GM23248 (cell line): ENCODE measurements at regions not wholly inside any gene's neighbourhood (a gene's known extent, or its start where the extent isn't known, plus 50 kb on each side); places are given as distances from the start of the nearest gene placed in this dataset.

Experiments
- DNase-seq: peaks from one replicate; pipeline ENCODE4 v3.0.0-alpha.2; 2015
- H2AFZ ChIP-seq: fragments of 200-600 bp; sonication (generic); 2 replicates; pipeline ENCODE4 v1.6.1; 2016; ENCODE audit warnings: antibody characterized with exemption
- H3F3A ChIP-seq: fragments of 200-600 bp; sonication (generic); 2 replicates; pipeline ENCODE4 v1.6.1; 2016; ENCODE audit warnings: mild to moderate bottlenecking, antibody characterized with exemption, mixed run types; ENCODE audit not compliant: insufficient read depth
- H3K27ac ChIP-seq: fragments of 200-600 bp; sonication (generic); 2 replicates; pipeline ENCODE4 v1.5.1; 2016; ENCODE audit warnings: mild to moderate bottlenecking
- H3K27me3 ChIP-seq: fragments of 200-600 bp; sonication (generic); replicated peaks from 2 replicates; pipeline ENCODE4 v1.6.1; 2016; ENCODE audit warnings: mild to moderate bottlenecking; ENCODE audit not compliant: insufficient read depth
- H3K36me3 ChIP-seq: fragments of 200-600 bp; sonication (generic); 2 replicates; pipeline ENCODE4 v1.6.1; 2016; ENCODE audit warnings: low read depth, mild to moderate bottlenecking
- H3K4me1 ChIP-seq: fragments of 200-600 bp; sonication (generic); 2 replicates; pipeline ENCODE4 v1.6.1; 2016; ENCODE audit warnings: mild to moderate bottlenecking; ENCODE audit not compliant: insufficient read depth
- H3K4me2 ChIP-seq: fragments of 200-600 bp; sonication (generic); one replicate; pipeline ENCODE4 v1.6.1; 2016; ENCODE audit warnings: mild to moderate bottlenecking; ENCODE audit not compliant: unreplicated experiment
- H3K4me3 ChIP-seq: fragments of 200-600 bp; sonication (generic); 2 replicates; pipeline ENCODE4 v1.5.1; 2016; ENCODE audit warnings: mild to moderate bottlenecking
- H3K79me2 ChIP-seq: fragments of 200-600 bp; sonication (generic); 2 replicates; pipeline ENCODE4 v1.6.1; 2016; ENCODE audit warnings: mild to moderate bottlenecking; ENCODE audit not compliant: insufficient read depth
- H3K9ac ChIP-seq: fragments of 200-600 bp; sonication (generic); 2 replicates; pipeline ENCODE4 v1.6.1; 2016; ENCODE audit warnings: mild to moderate bottlenecking
- H3K9me2 ChIP-seq: fragments of 200-600 bp; sonication (generic); 2 replicates; pipeline ENCODE4 v1.6.1; 2016; ENCODE audit warnings: mixed run types, mild to moderate bottlenecking, moderate library complexity; ENCODE audit not compliant: insufficient read depth
- H3K9me3 ChIP-seq: fragments of 200-600 bp; sonication (generic); one replicate; pipeline ENCODE4 v1.6.1; 2017; ENCODE audit warnings: low read depth
- H4K20me1 ChIP-seq: fragments of 200-600 bp; sonication (generic); 2 replicates; pipeline ENCODE4 v1.6.0; 2016; ENCODE audit not compliant: insufficient read depth
- EZH2 ChIP-seq: fragments of 200-600 bp; sonication (generic); IDR thresholded peaks from 2 replicates; pipeline ENCODE4 v1.6.1; 2018; ENCODE audit warnings: antibody characterized with exemption, mild to moderate bottlenecking; ENCODE audit not compliant: insufficient read depth, poor library complexity, severe bottlenecking
- EZH2phosphoT487 ChIP-seq: fragments of 200-600 bp; sonication (generic); IDR thresholded peaks from 2 replicates; pipeline ENCODE4 v1.6.1; 2018; ENCODE audit warnings: antibody characterized with exemption, moderate library complexity, mild to moderate bottlenecking, low read depth; ENCODE audit not compliant: insufficient read depth
- WGBS, 2 experiments: methylation state at CpG; one replicate each; pipeline ENCODE4 v1.1.6; 2015 to 2017; ENCODE audit warnings: low lambda C conversion rate in 2 of 2, low coverage in 1 of 2; ENCODE audit errors: missing lambda C conversion rate in 2 of 2; 5-methylcytosine and 5-hydroxymethylcytosine counted together
- in situ Hi-C: fragments of 300-500 bp; cut with MboI; formaldehyde crosslinking; loops from 2 replicates; pipeline ENCODE4 v1.15.0; 2020

DNA sequence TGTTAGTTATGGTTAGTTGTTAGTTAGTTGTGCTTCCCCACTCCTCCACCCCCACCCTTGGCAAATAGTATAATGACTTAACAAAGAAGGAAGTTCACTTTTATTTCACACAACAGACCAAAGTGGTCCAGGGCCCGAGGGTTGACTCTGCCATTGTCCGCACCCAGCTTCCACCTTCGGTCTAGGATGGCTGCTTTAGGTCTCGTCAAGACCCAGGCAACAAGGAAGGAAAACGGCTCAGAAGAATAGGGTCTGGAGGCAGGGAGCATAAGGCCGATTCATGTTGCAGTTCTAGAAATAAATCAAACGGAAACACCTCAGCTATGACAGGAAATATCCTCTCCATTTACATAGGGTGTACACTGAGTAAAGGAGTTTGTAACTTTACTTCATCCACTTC is 206.0 kb upstream of the CXCR4 start:
- no peaks in the 10 kb centered on the region for H4K20me1 ChIP-seq
- no peaks in the 10 kb centered on the region for H3K36me3 ChIP-seq
- no peaks in the 10 kb centered on the region for H3K4me1 ChIP-seq
- no peak overlapping the region for H3K27ac ChIP-seq
- H3K27me3 ChIP-seq, result 0 out of 2 replicates have a peak, but pooled peaks cover 4% of the 10 kb centered on the region
- TF ChIP-seq EZH2phosphoT487 (no peak), EZH2 (no peak)
- no peaks in the 10 kb centered on the region for H3F3A ChIP-seq
- no peak overlapping the region for H3K4me3 ChIP-seq
- H2AFZ ChIP-seq, result no peak overlapping the region
- H3K79me2 ChIP-seq, result no peaks in the 10 kb centered on the region
- DNase-seq, result no peak
- H3K9ac ChIP-seq, result no peak overlapping the region
- WGBS, 2 experiments, result 39 to 44% methylated on average over 7 of the region's 7 CpGs
- no peaks in the 10 kb centered on the region for H3K9me2 ChIP-seq
- H3K4me2 ChIP-seq, result no peak overlapping the region
- in situ Hi-C loops, result no loop called here
- H3K9me3 ChIP-seq, result no peaks in the 10 kb centered on the region

DNA sequence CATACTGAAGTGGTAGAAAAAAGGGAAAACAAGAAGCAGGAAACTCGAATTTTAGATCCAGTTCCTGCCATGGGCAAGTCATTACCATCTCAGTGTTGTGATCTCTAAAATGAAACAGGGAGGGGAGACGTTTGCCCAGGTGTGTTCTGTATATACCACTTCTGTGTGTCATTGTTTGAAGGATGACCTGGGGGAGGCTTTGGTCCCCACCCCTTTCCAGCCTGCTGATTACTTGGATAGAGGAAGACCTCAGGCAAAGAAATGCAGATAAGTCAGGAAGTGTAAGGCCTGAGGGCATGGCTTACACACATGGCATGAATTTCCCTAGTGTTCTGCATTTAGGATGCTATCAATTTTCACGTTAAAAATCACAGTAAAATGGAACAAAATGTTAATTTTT is 205.2 kb upstream of the CXCR4 start:
- Histone ChIP-seq H3K36me3 (no peaks in the 10 kb centered on the region), H3K27ac (no peak overlapping the region), H2AFZ (no peak overlapping the region), H3F3A (no peaks in the 10 kb centered on the region), H3K9me3 (no peaks in the 10 kb centered on the region), H3K9me2 (no peaks in the 10 kb centered on the region), H4K20me1 (no peaks in the 10 kb centered on the region), H3K4me1 (no peaks in the 10 kb centered on the region), H3K9ac (no peak overlapping the region), H3K27me3 (0 out of 2 replicates have a peak, but pooled peaks cover 4% of the 10 kb centered on the region), H3K79me2 (no peaks in the 10 kb centered on the region), H3K4me3 (no peak overlapping the region), H3K4me2 (no peak overlapping the region)
- TF ChIP-seq EZH2phosphoT487 (no peak), EZH2 (no peak)
- in situ Hi-C loops, result no loop called here
- 0 to 2% methylated on average over 3 of the region's 3 CpGs for WGBS, 2 experiments
- no peak for DNase-seq

DNA sequence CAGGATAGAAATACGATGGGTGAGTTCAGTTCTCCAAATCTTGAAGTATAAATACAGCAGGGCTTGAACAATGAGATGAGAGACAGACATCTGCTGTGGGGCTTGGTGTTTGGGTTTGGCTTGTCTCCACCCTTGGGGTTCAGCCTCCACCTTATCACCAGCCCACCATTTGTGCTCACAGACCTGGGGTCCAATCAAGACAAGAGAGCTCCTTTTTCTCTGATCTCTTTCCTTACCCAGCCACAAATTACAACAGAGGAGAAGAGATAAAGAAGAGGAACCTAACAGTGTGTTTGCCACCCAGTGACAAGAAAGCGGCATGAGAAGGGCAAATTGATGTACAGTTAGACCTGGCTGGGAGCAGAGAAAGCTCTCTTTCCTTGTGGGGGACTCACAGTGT is 204.5 kb upstream of the CXCR4 start:
- Histone ChIP-seq H3K36me3 (no peaks in the 10 kb centered on the region), H3K79me2 (no peaks in the 10 kb centered on the region), H3K9me3 (no peaks in the 10 kb centered on the region), H4K20me1 (no peaks in the 10 kb centered on the region), H3K27ac (no peak overlapping the region), H3K9ac (no peak overlapping the region), H3K27me3 (0 out of 2 replicates have a peak, but pooled peaks cover 4% of the 10 kb centered on the region), H2AFZ (no peak overlapping the region), H3K9me2 (no peaks in the 10 kb centered on the region), H3K4me1 (no peaks in the 10 kb centered on the region), H3K4me2 (no peak overlapping the region), H3F3A (no peaks in the 10 kb centered on the region), H3K4me3 (no peak overlapping the region)
- DNase-seq, result no peak
- TF ChIP-seq EZH2 (no peak), EZH2phosphoT487 (no peak)
- in situ Hi-C loops, result no loop called here
- WGBS, 2 experiments, result 8 to 9% methylated on average over 2 of the region's 2 CpGs

DNA sequence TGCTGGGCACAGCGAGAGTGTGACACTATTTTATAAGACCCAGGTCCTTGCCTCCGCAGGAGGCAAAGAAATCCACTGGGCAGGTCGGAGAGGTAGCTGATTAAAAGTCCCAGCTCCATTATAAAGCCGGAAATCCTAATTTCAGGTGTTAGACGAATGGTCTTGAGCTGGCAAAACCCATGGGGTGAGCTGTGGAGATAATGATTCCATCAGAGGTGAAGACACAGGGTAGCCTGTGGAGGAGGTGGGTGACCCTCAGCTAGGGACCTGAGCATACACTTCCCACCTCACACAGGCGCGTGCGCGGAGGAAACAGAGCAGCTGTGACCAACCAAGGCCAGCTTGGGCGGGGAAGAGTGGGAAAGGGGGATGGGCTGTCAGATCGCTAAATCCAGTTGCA is 201.7 kb upstream of the CXCR4 start:
- DNase-seq, result no peak
- no peaks in the 10 kb centered on the region for H3K4me1 ChIP-seq
- H3K4me2 ChIP-seq, result no peak overlapping the region
- TF ChIP-seq EZH2, result no peak
- no peak for TF ChIP-seq EZH2phosphoT487
- no peaks in the 10 kb centered on the region for H3K9me3 ChIP-seq
- H3K79me2 ChIP-seq, result no peaks in the 10 kb centered on the region
- H3K27ac ChIP-seq, result no peak overlapping the region
- no peaks in the 10 kb centered on the region for H3K9me2 ChIP-seq
- H3K4me3 ChIP-seq, result no peak overlapping the region
- WGBS, 2 experiments, result 51 to 54% methylated on average over 11 of the region's 11 CpGs
- in situ Hi-C loops, result no loop called here
- no peaks in the 10 kb centered on the region for H3K36me3 ChIP-seq
- 0 out of 2 replicates have a peak, but pooled peaks cover 4% of the 10 kb centered on the region for H3K27me3 ChIP-seq
- no peaks in the 10 kb centered on the region for H4K20me1 ChIP-seq
- no peaks in the 10 kb centered on the region for H3F3A ChIP-seq
- H3K9ac ChIP-seq, result no peak overlapping the region
- no peak overlapping the region for H2AFZ ChIP-seq

DNA sequence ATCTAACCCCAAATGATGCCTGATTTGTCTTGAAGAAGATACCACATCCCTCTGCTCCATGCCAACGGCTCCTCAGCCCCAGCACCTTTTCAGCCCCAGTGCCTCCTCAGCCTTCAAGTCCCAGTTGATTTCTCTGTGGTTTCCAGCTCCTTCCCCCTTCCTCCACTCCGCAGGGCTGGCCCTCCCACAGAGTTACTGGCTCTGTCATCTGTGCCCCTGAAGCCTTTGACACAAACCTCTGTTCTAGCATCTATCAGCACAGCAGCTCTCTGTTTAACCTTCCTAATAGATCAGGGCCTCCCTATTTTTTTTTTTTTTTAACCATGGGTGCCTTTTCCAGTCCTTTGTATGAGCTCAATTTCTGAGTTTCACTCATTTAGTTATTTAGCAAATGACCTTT is 201.3 kb upstream of the CXCR4 start:
- no peaks in the 10 kb centered on the region for H3K4me1 ChIP-seq
- no peak overlapping the region for H3K9ac ChIP-seq
- H3K9me3 ChIP-seq, result no peaks in the 10 kb centered on the region
- 0 out of 2 replicates have a peak, but pooled peaks cover 4% of the 10 kb centered on the region for H3K27me3 ChIP-seq
- H3K4me2 ChIP-seq, result no peak overlapping the region
- no peak overlapping the region for H3K4me3 ChIP-seq
- no peak overlapping the region for H2AFZ ChIP-seq
- no peaks in the 10 kb centered on the region for H3F3A ChIP-seq
- no peaks in the 10 kb centered on the region for H3K36me3 ChIP-seq
- WGBS, 2 experiments, result 7 to 10% methylated on average over 2 of the region's 2 CpGs
- no peaks in the 10 kb centered on the region for H3K9me2 ChIP-seq
- in situ Hi-C loops, result no loop called here
- no peak overlapping the region for H3K27ac ChIP-seq
- H3K79me2 ChIP-seq, result no peaks in the 10 kb centered on the region
- DNase-seq, result no peak
- TF ChIP-seq EZH2phosphoT487 (no peak), EZH2 (no peak)
- H4K20me1 ChIP-seq, result no peaks in the 10 kb centered on the region
